Calu3 (cell line): ENCODE measurements at regions not wholly inside any gene's neighbourhood (a gene's known extent, or its start where the extent isn't known, plus 50 kb on each side); places are given as distances from the start of the nearest gene placed in this dataset.

Experiments
- BruUV-seq: library from RNA; stranded (reverse); fragments of 400-500 nt; replicated peaks from 2 replicates; lab custom pipeline; 2021; lab: Mats Ljungman, UMichigan
- CTCF ChIA-PET: fragments of 300-600 bp; sonication (Branson Sonifier 250); formaldehyde crosslinking; loops from one replicate; lab custom pipeline; 2022; ENCODE audit warnings: antibody characterized with exemption; lab: Charles Lee
- DNase-seq: peaks from one replicate; pipeline ENCODE4 v3.0.0; 2022
- H3K27ac Mint-ChIP-seq: one replicate; pipeline ENCODE4 v1.8.0; 2022; ENCODE audit warnings: mixed read lengths; ENCODE audit not compliant: unreplicated experiment
- H3K27me3 Mint-ChIP-seq: one replicate; pipeline ENCODE4 v1.8.0; 2022; ENCODE audit warnings: mixed read lengths; ENCODE audit not compliant: unreplicated experiment
- H3K36me3 Mint-ChIP-seq: one replicate; pipeline ENCODE4 v1.8.0; 2022; ENCODE audit warnings: mild to moderate bottlenecking, moderate library complexity, mixed read lengths; ENCODE audit not compliant: insufficient read depth, unreplicated experiment
- H3K4me1 Mint-ChIP-seq: one replicate; pipeline ENCODE4 v1.8.0; 2022; ENCODE audit warnings: mild to moderate bottlenecking, low read depth, mixed read lengths; ENCODE audit not compliant: unreplicated experiment
- H3K4me3 Mint-ChIP-seq: one replicate; pipeline ENCODE4 v1.8.0; 2022; ENCODE audit warnings: mild to moderate bottlenecking, low read depth, moderate library complexity, mixed read lengths; ENCODE audit not compliant: unreplicated experiment
- H3K9me3 Mint-ChIP-seq: one replicate; pipeline ENCODE4 v1.8.0; 2022; ENCODE audit warnings: low read depth, mixed read lengths; ENCODE audit not compliant: unreplicated experiment
- CTCF ChIP-seq: fragments of 200-600 bp; IDR thresholded peaks from one replicate; pipeline ENCODE4 v1.8.0; 2022; ENCODE audit warnings: antibody characterized with exemption; ENCODE audit not compliant: unreplicated experiment
- intact Hi-C: fragments of 100-400 bp; cut with micrococcal nuclease; formaldehyde crosslinking; loops from one replicate; pipeline ENCODE4 v1.10.0; 2022; ENCODE audit not compliant: unreplicated experiment

GRCh38 chr6:101001607-101002006 lies 120.5 kb upstream of the ASCC3 start:
- H3K4me3 Mint-ChIP-seq: no peak overlapping the region
- DNase-seq: no peak
- TF ChIP-seq CTCF: no peak
- no peak overlapping the region for H3K27ac Mint-ChIP-seq
- CTCF ChIA-PET: no interaction called here
- H3K4me1 Mint-ChIP-seq: peaks cover 9% of the 10 kb centered on the region
- H3K36me3 Mint-ChIP-seq: no peaks in the 10 kb centered on the region
- no peaks in the 10 kb centered on the region for H3K9me3 Mint-ChIP-seq
- no TSS peak for BruUV-seq
- no peaks in the 10 kb centered on the region for H3K27me3 Mint-ChIP-seq
- intact Hi-C loops: no loop called here

- no peak for DNase-seq
- no TSS peak for BruUV-seq
- H3K4me1 Mint-ChIP-seq: peaks cover 9% of the 10 kb centered on the region
- H3K9me3 Mint-ChIP-seq: no peaks in the 10 kb centered on the region
- CTCF ChIA-PET: no interaction called here
- H3K27me3 Mint-ChIP-seq: no peaks in the 10 kb centered on the region
- intact Hi-C loops: no loop called here
- no peak overlapping the region for H3K27ac Mint-ChIP-seq
- H3K4me3 Mint-ChIP-seq: no peak overlapping the region
- no peaks in the 10 kb centered on the region for H3K36me3 Mint-ChIP-seq
- no peak for TF ChIP-seq CTCF
Observed at GRCh38 chr6:101003075-101003474, 121.9 kb upstream of the ASCC3 start.

GRCh38 chr6:101011186-101011585 lies 130.1 kb upstream of the ASCC3 start:
- no TSS peak for BruUV-seq
- CTCF ChIA-PET: no interaction called here
- TF ChIP-seq CTCF: no peak
- Mint-ChIP-seq H3K36me3 (no peaks in the 10 kb centered on the region), H3K9me3 (no peaks in the 10 kb centered on the region), H3K27ac (no peak overlapping the region), H3K4me1 (no peaks in the 10 kb centered on the region), H3K4me3 (no peak overlapping the region), H3K27me3 (no peaks in the 10 kb centered on the region)
- intact Hi-C loops: no loop called here
- peak; percentile 40 for DNase-seq

- TF ChIP-seq CTCF: no peak
- Mint-ChIP-seq H3K4me3 (no peak overlapping the region), H3K27me3 (no peaks in the 10 kb centered on the region), H3K36me3 (no peaks in the 10 kb centered on the region), H3K9me3 (no peaks in the 10 kb centered on the region), H3K27ac (no peak overlapping the region), H3K4me1 (no peaks in the 10 kb centered on the region)
- intact Hi-C loops: no loop called here
- CTCF ChIA-PET: no interaction called here
- no TSS peak for BruUV-seq
- no peak for DNase-seq
Observed at GRCh38 chr6:101013612-101014195, 132.6 kb upstream of the ASCC3 start.
